Kidney (tissue), 13 donors: ENCODE measurements at regions not wholly inside any gene's neighbourhood (a gene's known extent, or its start where the extent isn't known, plus 50 kb on each side); places are given as distances from the start of the nearest gene placed in this dataset.

Experiments used
- DNase-seq, 5 donors: peaks; one replicate each; pipeline ENCODE4 v3.0.0-alpha.2; 2013 to 2020
- FAIRE-seq: peaks from 2 replicates; lab custom pipeline; 2012; peaks lifted over from hg19 to GRCh38; lab: Jason Lieb, UNC
- H3K27ac ChIP-seq, 2 donors: one replicate each; pipeline ENCODE4 v1.7.0; 2013; ENCODE audit warnings: low read depth in 2 of 2, low read length in 2 of 2, inconsistent platforms in 1 of 2
- H3K27me3 ChIP-seq: one replicate; pipeline ENCODE4 v1.7.1; 2013; ENCODE audit warnings: low read length, inconsistent platforms; ENCODE audit not compliant: control insufficient read depth, insufficient read depth
- H3K36me3 ChIP-seq, 3 donors: one replicate each; pipeline versions ENCODE4 v1.7.0 to v1.7.1; 2013; ENCODE audit warnings: low read length in 3 of 3, control low read depth in 1 of 3, inconsistent platforms in 1 of 3; ENCODE audit not compliant: insufficient read depth in 3 of 3, control insufficient read depth in 2 of 3
- H3K4me1 ChIP-seq, 3 donors: one replicate each; pipeline versions ENCODE4 v1.7.0 to v1.7.1; 2013; ENCODE audit warnings: low read length in 3 of 3, inconsistent platforms in 1 of 3, low read depth in 1 of 3; ENCODE audit not compliant: control insufficient read depth in 2 of 3, insufficient read depth in 2 of 3
- H3K4me3 ChIP-seq, 3 donors: one replicate each; pipeline versions ENCODE4 v1.7.0 to v1.8.1; 2013; ENCODE audit warnings: low read length in 3 of 3, control low read depth in 1 of 3, inconsistent platforms in 1 of 3
- H3K9ac ChIP-seq, 3 donors: one replicate each; pipeline versions ENCODE4 v1.7.0 to v1.7.1; 2013; ENCODE audit warnings: low read length in 3 of 3, control low read depth in 1 of 3, inconsistent platforms in 1 of 3
- H3K9me3 ChIP-seq, 3 donors: one replicate each; pipeline versions ENCODE4 v1.7.0 to v1.7.1; 2013; ENCODE audit warnings: low read length in 3 of 3, control low read depth in 1 of 3, inconsistent platforms in 1 of 3; ENCODE audit not compliant: control insufficient read depth in 2 of 3, insufficient read depth in 1 of 3
- intact Hi-C: fragments of 100-400 bp; cut with DNase I; formaldehyde crosslinking; loops from one replicate; pipeline ENCODE4 v1.11.1; 2022
- TF ChIP-seq, protein P1 (sequence below): IDR thresholded peaks from 3 replicates; pipeline ENCODE4 v1.5.1; 2012; ENCODE audit warnings: mild to moderate bottlenecking, moderate library complexity, borderline replicate concordance; ENCODE audit not compliant: insufficient read depth; ENCODE audit errors: extremely low read depth
- donor health status: control.
- donor health status: control.
- donor health status: control.
- donor health status: control.
- donor health status: control.
- donor health status: DM: yes; HTN: yes; CAD: no.
- donor health status: Normal renal cell carcinoma (clear cell type).

DNA sequence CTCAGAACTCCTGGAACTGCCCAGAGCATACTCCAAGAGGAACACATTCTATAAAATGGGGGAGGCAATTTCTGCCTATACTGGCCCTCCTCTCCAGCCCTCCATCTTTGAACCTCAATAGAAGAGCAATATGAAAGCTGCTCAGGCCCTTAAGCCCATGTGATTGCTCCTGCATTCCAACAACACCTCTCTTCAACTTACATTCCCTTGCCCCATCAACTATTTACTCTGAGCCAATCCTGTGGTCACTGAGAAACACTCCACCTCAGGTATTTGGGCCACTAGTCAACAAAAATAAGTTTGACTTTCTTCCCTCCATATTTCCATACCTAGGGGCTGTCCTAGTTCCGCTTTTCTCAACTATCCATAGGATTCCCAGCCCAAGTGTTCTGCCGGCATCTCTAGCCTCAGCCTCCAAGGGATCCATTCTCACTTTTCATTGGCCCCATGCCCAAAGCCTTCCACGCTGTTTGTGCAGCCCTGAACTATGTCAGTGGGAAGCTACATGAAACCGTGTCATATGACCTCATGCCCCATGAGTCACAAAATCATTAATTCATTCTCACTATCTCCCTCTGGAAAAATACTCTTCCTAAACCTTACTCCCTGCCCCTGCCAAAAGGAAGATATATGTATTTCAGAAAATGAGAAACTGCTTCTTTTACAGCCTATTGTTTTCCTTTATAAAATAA is 61.6 kb downstream of the GJD2 start:
- Histone ChIP-seq H3K27me3 (no peaks in the 10 kb centered on the region), H3K36me3 (no peaks in the 10 kb centered on the region), H3K9ac (no peak overlapping the region), H3K4me1 (no peaks in the 10 kb centered on the region), H3K4me3 (no peak overlapping the region), H3K9me3 (no peaks in the 10 kb centered on the region), H3K27ac (no peak overlapping the region)
- TF ChIP-seq, protein P1, sequence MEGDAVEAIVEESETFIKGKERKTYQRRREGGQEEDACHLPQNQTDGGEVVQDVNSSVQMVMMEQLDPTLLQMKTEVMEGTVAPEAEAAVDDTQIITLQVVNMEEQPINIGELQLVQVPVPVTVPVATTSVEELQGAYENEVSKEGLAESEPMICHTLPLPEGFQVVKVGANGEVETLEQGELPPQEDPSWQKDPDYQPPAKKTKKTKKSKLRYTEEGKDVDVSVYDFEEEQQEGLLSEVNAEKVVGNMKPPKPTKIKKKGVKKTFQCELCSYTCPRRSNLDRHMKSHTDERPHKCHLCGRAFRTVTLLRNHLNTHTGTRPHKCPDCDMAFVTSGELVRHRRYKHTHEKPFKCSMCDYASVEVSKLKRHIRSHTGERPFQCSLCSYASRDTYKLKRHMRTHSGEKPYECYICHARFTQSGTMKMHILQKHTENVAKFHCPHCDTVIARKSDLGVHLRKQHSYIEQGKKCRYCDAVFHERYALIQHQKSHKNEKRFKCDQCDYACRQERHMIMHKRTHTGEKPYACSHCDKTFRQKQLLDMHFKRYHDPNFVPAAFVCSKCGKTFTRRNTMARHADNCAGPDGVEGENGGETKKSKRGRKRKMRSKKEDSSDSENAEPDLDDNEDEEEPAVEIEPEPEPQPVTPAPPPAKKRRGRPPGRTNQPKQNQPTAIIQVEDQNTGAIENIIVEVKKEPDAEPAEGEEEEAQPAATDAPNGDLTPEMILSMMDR = no peak
- FAIRE-seq (no peak), DNase-seq (peak in 1 of 5 donors; percentile 12)
- intact Hi-C loops = no loop called here

DNA sequence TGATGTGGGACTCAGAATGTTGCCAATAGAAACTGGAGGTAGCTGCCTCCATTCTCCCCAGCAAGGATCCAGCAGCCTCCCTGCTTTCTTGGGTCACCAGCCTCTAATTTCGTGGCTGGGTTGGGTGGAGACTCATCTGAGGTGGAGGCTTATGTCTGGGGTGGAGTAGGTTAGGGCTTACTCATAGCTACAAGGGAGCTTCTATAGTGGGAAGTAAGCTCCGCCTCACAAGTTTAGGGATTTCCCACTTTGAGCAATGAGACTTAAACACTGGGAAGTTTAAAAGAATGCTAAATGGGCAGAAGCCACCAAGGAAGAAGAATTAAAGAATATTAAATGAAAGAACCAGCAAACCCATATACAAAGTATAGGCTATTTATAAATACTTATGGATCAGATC is 63.8 kb downstream of the GJD2 start:
- DNase-seq = no peak
- TF ChIP-seq, protein P1 = no peak
- H3K4me1 ChIP-seq = no peaks in the 10 kb centered on the region
- no peaks in the 10 kb centered on the region for H3K36me3 ChIP-seq
- no peak for FAIRE-seq
- H3K27me3 ChIP-seq = no peaks in the 10 kb centered on the region
- H3K9me3 ChIP-seq = no peaks in the 10 kb centered on the region
- H3K9ac ChIP-seq = no peak overlapping the region
- H3K27ac ChIP-seq = no peak overlapping the region
- intact Hi-C loops = no loop called here
- no peak overlapping the region for H3K4me3 ChIP-seq

DNA sequence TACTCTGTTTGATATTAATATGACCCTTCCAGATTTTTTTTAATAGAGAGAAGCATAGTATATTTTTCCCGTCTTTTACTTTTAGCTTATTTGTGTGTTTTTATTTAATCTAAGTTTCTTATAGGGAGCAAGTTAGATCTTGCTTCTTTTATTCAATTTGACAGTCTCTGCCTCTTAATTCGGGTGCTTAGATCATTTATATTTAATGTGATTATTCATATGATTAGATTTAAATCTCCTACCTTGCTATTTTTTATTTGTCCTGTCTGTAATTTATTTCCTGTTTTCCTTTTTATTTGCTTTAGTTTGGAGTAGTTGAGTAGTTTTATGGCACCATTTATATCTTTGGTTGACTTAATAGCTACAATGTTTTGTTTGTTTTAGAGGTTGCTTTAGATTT is 66.1 kb downstream of the GJD2 start:
- no peak overlapping the region for H3K9ac ChIP-seq
- H3K9me3 ChIP-seq = no peaks in the 10 kb centered on the region
- TF ChIP-seq, protein P1 = no peak
- no peaks in the 10 kb centered on the region for H3K36me3 ChIP-seq
- no peak for DNase-seq
- H3K4me1 ChIP-seq = no peaks in the 10 kb centered on the region
- no peaks in the 10 kb centered on the region for H3K27me3 ChIP-seq
- intact Hi-C loops = no loop called here
- no peak for FAIRE-seq
- no peak overlapping the region for H3K27ac ChIP-seq
- no peak overlapping the region for H3K4me3 ChIP-seq

DNA sequence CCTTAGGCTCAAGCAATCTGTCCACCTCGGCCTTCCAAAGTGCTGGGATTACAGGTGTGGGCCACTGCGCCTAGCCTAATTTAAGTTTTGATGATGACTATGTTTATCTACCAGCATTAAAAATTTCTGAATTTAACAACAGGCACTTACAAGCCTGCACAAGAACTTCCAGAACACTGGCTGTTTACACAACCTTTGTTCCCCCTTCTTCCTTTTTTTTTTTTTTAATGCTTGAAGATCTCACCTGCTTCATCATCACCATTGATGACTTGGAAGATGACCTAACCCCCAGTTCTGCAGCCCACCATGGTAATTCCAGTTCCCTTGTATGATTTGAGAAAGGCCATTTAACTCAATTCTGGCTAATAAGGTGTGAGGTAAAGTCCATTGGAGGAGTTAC is 70.4 kb downstream of the GJD2 start:
- no peak for FAIRE-seq
- TF ChIP-seq, protein P1 = no peak
- no peaks in the 10 kb centered on the region for H3K27me3 ChIP-seq
- no peaks in the 10 kb centered on the region for H3K9me3 ChIP-seq
- DNase-seq = no peak
- H3K9ac ChIP-seq = no peak overlapping the region
- intact Hi-C loops = no loop called here
- H3K4me3 ChIP-seq = no peak overlapping the region
- H3K4me1 ChIP-seq = no peaks in the 10 kb centered on the region
- H3K36me3 ChIP-seq = no peaks in the 10 kb centered on the region
- H3K27ac ChIP-seq = no peak overlapping the region
